ENCODE measurements at regions not wholly inside any gene's neighbourhood (a gene's known extent, or its start where the extent isn't known, plus 50 kb on each side); places are given as distances from the start of the nearest gene placed in this dataset.

DNA sequence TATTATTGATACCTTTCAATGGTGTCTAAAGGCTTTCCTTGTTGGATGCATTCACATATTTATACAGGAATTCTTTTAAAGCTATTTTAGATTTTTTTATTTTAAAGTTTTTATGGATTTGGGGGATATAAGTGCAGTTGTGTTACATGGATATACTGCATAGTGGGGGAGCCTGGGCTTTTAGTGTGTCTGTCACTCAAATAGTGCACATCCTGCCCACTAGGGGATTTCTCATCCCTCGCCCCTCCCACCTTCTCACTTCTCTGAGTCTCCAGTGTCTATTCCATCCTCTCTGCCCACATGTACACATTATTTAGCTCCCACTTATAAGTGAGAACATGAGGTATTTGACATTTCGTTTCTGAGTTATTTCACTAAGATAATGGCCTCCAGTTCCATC is 154.0 kb upstream of the MKI67 start:
- TF ChIP-seq, protein P1, sequence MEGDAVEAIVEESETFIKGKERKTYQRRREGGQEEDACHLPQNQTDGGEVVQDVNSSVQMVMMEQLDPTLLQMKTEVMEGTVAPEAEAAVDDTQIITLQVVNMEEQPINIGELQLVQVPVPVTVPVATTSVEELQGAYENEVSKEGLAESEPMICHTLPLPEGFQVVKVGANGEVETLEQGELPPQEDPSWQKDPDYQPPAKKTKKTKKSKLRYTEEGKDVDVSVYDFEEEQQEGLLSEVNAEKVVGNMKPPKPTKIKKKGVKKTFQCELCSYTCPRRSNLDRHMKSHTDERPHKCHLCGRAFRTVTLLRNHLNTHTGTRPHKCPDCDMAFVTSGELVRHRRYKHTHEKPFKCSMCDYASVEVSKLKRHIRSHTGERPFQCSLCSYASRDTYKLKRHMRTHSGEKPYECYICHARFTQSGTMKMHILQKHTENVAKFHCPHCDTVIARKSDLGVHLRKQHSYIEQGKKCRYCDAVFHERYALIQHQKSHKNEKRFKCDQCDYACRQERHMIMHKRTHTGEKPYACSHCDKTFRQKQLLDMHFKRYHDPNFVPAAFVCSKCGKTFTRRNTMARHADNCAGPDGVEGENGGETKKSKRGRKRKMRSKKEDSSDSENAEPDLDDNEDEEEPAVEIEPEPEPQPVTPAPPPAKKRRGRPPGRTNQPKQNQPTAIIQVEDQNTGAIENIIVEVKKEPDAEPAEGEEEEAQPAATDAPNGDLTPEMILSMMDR (IDR thresholded peaks at IDR 0.05) = no peak
- TF ChIP-seq POLR2A (IDR thresholded peaks at IDR 0.05) = no peak
